Upper lobe of right lung (tissue), 1 donor: ENCODE measurements at regions not wholly inside any gene's neighbourhood (a gene's known extent, or its start where the extent isn't known, plus 50 kb on each side); places are given as distances from the start of the nearest gene placed in this dataset.

Source experiments
- ATAC-seq: fragments of 200-7000 bp; cut with Tn5 transposase; one replicate; pipeline ENCODE4 v1.9.1; 2020; ENCODE audit warnings: mild to moderate bottlenecking, moderate library complexity
- DNase-seq: peaks from one replicate; pipeline ENCODE4 v3.0.0-alpha.2; 2020
- H3K27ac ChIP-seq: fragments of 200-600 bp; one replicate; pipeline ENCODE4 v1.8.0; 2022
- H3K27me3 ChIP-seq: fragments of 200-600 bp; one replicate; pipeline ENCODE4 v1.8.0; 2022; ENCODE audit warnings: mild to moderate bottlenecking
- H3K36me3 ChIP-seq: fragments of 200-600 bp; one replicate; pipeline ENCODE4 v1.8.0; 2022
- H3K4me1 ChIP-seq: fragments of 200-600 bp; one replicate; pipeline ENCODE4 v1.8.0; 2022
- H3K4me3 ChIP-seq: fragments of 200-600 bp; one replicate; pipeline ENCODE4 v1.8.0; 2022; ENCODE audit warnings: mild to moderate bottlenecking
- H3K9me3 ChIP-seq: fragments of 200-600 bp; one replicate; pipeline ENCODE4 v1.8.0; 2022
- intact Hi-C: fragments of 100-400 bp; cut with DNase I; formaldehyde crosslinking; loops from one replicate; pipeline ENCODE4 v1.11.0; 2022
- TF ChIP-seq, protein P1 (sequence below): fragments of 200-600 bp; IDR thresholded peaks from one replicate; pipeline ENCODE4 v1.8.0; 2022; ENCODE audit warnings: antibody characterized with exemption
- donor health status: DM: no; HTN: yes; CAD: no; lungs with severe emphysema.

DNA sequence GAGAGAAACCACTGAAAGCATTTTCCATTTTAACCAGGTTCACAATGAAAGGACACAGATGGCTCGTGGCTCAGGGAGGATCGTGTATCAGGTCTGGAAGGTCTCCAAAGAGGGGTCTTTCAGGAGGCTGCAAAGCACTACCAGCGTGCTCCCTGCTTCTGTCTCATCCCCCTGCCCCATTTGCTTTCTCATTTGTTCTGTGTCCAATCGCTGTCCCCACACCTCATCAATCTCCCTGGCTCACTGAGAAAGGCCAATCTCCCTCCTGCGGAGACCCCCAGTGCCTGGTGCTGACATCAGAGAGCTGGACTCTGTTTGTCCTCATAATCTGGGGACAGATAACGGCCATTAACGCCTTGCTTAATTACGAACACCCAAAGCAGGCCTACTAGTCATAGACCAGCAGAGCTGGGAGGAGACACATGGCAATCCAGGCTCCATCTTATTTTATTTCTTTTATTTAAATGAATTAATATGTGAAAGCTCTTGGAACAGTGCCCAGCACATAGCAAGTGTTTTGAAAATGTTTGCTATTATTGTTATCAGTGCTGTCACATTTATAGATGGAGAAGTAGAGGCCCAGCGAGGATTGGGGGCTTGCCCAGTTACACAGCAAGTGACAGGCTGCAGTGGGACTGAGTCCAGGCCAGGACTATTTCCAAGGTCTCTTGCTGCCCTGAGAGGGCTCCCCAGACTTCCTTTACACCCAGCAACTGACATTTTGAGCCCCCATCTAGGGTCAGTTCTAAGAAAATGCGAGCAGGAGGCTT lies 341.0 kb upstream of the USP24 start:
- H3K27me3 ChIP-seq, result no peaks in the 10 kb centered on the region
- H3K9me3 ChIP-seq, result no peaks in the 10 kb centered on the region
- ATAC-seq (no peak), DNase-seq (no peak)
- intact Hi-C loops, result no loop called here
- H3K4me1 ChIP-seq, result no peaks in the 10 kb centered on the region
- no peak overlapping the region for H3K27ac ChIP-seq
- H3K36me3 ChIP-seq, result no peaks in the 10 kb centered on the region
- TF ChIP-seq, protein P1, sequence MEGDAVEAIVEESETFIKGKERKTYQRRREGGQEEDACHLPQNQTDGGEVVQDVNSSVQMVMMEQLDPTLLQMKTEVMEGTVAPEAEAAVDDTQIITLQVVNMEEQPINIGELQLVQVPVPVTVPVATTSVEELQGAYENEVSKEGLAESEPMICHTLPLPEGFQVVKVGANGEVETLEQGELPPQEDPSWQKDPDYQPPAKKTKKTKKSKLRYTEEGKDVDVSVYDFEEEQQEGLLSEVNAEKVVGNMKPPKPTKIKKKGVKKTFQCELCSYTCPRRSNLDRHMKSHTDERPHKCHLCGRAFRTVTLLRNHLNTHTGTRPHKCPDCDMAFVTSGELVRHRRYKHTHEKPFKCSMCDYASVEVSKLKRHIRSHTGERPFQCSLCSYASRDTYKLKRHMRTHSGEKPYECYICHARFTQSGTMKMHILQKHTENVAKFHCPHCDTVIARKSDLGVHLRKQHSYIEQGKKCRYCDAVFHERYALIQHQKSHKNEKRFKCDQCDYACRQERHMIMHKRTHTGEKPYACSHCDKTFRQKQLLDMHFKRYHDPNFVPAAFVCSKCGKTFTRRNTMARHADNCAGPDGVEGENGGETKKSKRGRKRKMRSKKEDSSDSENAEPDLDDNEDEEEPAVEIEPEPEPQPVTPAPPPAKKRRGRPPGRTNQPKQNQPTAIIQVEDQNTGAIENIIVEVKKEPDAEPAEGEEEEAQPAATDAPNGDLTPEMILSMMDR, result no peak
- no peak overlapping the region for H3K4me3 ChIP-seq

DNA sequence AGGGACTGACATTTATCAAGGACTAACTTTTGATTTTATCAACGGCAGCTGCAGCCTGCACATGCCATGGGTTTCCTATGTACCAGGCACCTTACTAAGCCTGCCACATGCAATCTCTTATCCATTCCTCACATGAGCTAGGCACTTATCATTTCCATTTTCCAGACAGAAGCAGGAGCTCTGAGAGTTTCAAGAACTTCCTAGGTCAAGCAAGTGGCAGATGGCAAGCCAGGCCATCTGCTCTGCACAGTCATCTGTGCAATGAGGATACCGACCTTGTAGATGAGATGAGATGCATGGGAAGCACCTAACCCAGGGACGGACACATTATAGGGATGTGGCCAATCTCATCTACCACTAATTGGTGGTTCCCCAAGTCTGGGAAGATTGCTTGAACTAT lies 339.4 kb upstream of the USP24 start:
- TF ChIP-seq, protein P1, result no peak
- ATAC-seq (no peak), DNase-seq (no peak)
- H3K4me1 ChIP-seq, result no peaks in the 10 kb centered on the region
- no peaks in the 10 kb centered on the region for H3K36me3 ChIP-seq
- no peak overlapping the region for H3K27ac ChIP-seq
- no peaks in the 10 kb centered on the region for H3K9me3 ChIP-seq
- no peak overlapping the region for H3K4me3 ChIP-seq
- no peaks in the 10 kb centered on the region for H3K27me3 ChIP-seq
- intact Hi-C loops, result no loop called here

GRCh38 chr1:55552636-55553035 lies 337.5 kb upstream of the USP24 start:
- Histone ChIP-seq H3K27ac (no peak overlapping the region), H3K27me3 (no peaks in the 10 kb centered on the region), H3K36me3 (no peaks in the 10 kb centered on the region), H3K9me3 (no peaks in the 10 kb centered on the region), H3K4me3 (no peak overlapping the region), H3K4me1 (no peaks in the 10 kb centered on the region)
- ATAC-seq (no peak), DNase-seq (no peak)
- intact Hi-C loops, result no loop called here
- TF ChIP-seq, protein P1, result no peak

DNA sequence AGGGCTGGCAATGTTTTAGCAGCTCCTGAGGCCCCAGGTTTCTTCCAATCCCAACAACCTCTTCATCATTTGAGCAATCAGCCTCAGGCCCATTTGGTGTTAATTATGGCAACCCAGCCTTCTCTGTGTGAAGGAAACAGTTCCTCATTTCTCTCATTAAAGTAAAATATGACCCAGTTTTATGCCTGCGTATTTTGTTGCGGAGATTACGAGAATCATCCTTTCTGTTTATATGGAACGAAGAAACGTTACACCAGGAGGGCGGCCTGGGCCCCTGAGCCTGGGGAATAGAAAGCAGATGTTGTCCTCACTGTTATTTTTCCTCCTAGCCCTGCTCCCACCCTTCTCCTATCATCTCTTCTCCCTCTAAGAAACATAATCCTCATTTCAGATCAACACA lies 332.2 kb upstream of the USP24 start:
- Histone ChIP-seq H3K27ac (no peak overlapping the region), H3K36me3 (no peaks in the 10 kb centered on the region), H3K4me3 (no peak overlapping the region), H3K4me1 (no peaks in the 10 kb centered on the region), H3K27me3 (no peaks in the 10 kb centered on the region), H3K9me3 (no peaks in the 10 kb centered on the region)
- ATAC-seq (no peak), DNase-seq (no peak)
- TF ChIP-seq, protein P1, result no peak
- intact Hi-C loops, result no loop called here

- Histone ChIP-seq H3K9me3 (no peaks in the 10 kb centered on the region), H3K4me1 (no peaks in the 10 kb centered on the region), H3K27me3 (no peaks in the 10 kb centered on the region), H3K36me3 (no peaks in the 10 kb centered on the region), H3K27ac (no peak overlapping the region), H3K4me3 (no peak overlapping the region)
- TF ChIP-seq, protein P1, result no peak
- no peak for ATAC-seq
- intact Hi-C loops, result no loop called here
- DNase-seq, result no peak
These were observed 331.4 kb upstream of the USP24 start for GRCh38 chr1:55546553-55546952.

DNA sequence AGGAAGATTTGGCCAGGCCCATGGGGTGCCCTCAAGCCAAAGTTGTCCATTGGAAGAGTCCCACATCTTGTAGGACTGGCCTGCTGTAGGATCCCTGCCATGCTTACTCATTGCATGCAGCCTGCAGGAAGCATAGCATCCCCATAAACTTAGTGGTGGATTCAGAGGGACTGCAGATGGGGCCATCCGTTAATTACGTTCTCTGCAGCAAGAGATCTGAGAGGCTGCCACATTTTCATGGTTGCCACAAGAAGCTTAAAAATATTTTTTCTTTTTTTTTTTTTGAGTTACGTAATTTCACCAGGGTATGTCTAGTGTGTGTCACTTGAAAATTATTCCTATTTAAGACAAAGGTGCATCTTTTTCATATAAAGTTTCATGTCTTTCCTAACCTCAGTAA lies 329.7 kb upstream of the USP24 start:
- H3K4me1 ChIP-seq, result no peaks in the 10 kb centered on the region
- TF ChIP-seq, protein P1, result no peak
- ATAC-seq (no peak), DNase-seq (no peak)
- H3K4me3 ChIP-seq, result no peak overlapping the region
- H3K27ac ChIP-seq, result no peak overlapping the region
- no peaks in the 10 kb centered on the region for H3K27me3 ChIP-seq
- intact Hi-C loops, result no loop called here
- no peaks in the 10 kb centered on the region for H3K36me3 ChIP-seq
- no peaks in the 10 kb centered on the region for H3K9me3 ChIP-seq
